Osteocyte (in vitro differentiated cells): ENCODE measurements at regions not wholly inside any gene's neighbourhood (a gene's known extent, or its start where the extent isn't known, plus 50 kb on each side); places are given as distances from the start of the nearest gene placed in this dataset.

Source experiments
- DNase-seq: peaks from one replicate; pipeline ENCODE4 v3.0.0; 2021; ENCODE audit warnings: mixed read lengths; ENCODE audit not compliant: unreplicated experiment; ENCODE audit errors: extremely low spot score
- H3K27ac Mint-ChIP-seq: one replicate; pipeline ENCODE4 v1.8.0; 2021; ENCODE audit warnings: mild to moderate bottlenecking, mixed read lengths; ENCODE audit not compliant: unreplicated experiment
- H3K27me3 Mint-ChIP-seq: one replicate; pipeline ENCODE4 v1.8.0; 2021; ENCODE audit warnings: mixed read lengths; ENCODE audit not compliant: unreplicated experiment
- H3K36me3 Mint-ChIP-seq: one replicate; pipeline ENCODE4 v1.8.0; 2021; ENCODE audit warnings: mixed read lengths; ENCODE audit not compliant: unreplicated experiment
- H3K4me1 Mint-ChIP-seq: one replicate; pipeline ENCODE4 v1.8.0; 2021; ENCODE audit warnings: mixed read lengths; ENCODE audit not compliant: unreplicated experiment
- H3K4me3 Mint-ChIP-seq: one replicate; pipeline ENCODE4 v1.8.0; 2021; ENCODE audit warnings: mild to moderate bottlenecking, moderate library complexity, mixed read lengths; ENCODE audit not compliant: unreplicated experiment
- H3K9me3 Mint-ChIP-seq: one replicate; pipeline ENCODE4 v1.8.0; 2021; ENCODE audit warnings: mixed read lengths; ENCODE audit not compliant: unreplicated experiment
- CTCF ChIP-seq: fragments of 200-600 bp; sonication (generic); IDR thresholded peaks from 2 replicates; pipeline ENCODE4 v1.5.0; 2021; ENCODE audit warnings: antibody characterized with exemption, mild to moderate bottlenecking, moderate library complexity

GRCh38 chr4:126995235-126995634 is 637.5 kb upstream of the INTU start:
- peaks cover 18% of the 10 kb centered on the region for H3K4me1 Mint-ChIP-seq
- no peak for TF ChIP-seq CTCF
- H3K27ac Mint-ChIP-seq = no peak overlapping the region
- peaks cover 16% of the 10 kb centered on the region for H3K9me3 Mint-ChIP-seq
- peaks cover 2% of the 10 kb centered on the region for H3K36me3 Mint-ChIP-seq
- DNase-seq = no peak
- no peak overlapping the region for H3K4me3 Mint-ChIP-seq
- H3K27me3 Mint-ChIP-seq = no peaks in the 10 kb centered on the region

DNA sequence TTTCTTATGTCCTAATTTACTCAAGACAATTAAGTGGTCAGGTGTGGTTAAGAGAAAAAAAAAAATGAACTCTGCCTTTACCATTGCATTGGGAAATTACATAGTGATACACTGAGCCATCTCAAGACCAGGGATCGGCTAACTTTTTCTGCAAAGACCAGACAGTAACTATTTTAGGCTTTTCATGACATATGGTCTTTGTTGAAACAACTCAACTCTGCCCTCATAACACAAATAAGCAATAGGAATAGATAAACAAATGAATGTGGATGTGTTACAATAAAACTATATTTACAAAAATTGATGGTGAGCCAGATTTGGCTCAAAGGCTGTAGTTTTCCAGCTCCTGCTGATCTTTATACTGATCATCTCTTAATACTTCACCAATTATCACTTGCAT is 632.6 kb upstream of the INTU start:
- Mint-ChIP-seq H3K27ac (no peak overlapping the region), H3K27me3 (no peaks in the 10 kb centered on the region), H3K4me3 (no peak overlapping the region), H3K4me1 (peaks cover 21% of the 10 kb centered on the region), H3K9me3 (peaks cover 3% of the 10 kb centered on the region), H3K36me3 (peaks cover 5% of the 10 kb centered on the region)
- TF ChIP-seq CTCF = no peak
- no peak for DNase-seq

- H3K36me3 Mint-ChIP-seq = peaks cover 8% of the 10 kb centered on the region
- no peak for TF ChIP-seq CTCF
- no peaks in the 10 kb centered on the region for H3K27me3 Mint-ChIP-seq
- H3K4me3 Mint-ChIP-seq = no peak overlapping the region
- DNase-seq = no peak
- H3K9me3 Mint-ChIP-seq = peaks cover 3% of the 10 kb centered on the region
- no peak overlapping the region for H3K27ac Mint-ChIP-seq
- peaks cover 20% of the 10 kb centered on the region for H3K4me1 Mint-ChIP-seq
These were observed 631.9 kb upstream of the INTU start for GRCh38 chr4:127000846-127001245.

- no peak for TF ChIP-seq CTCF
- no peak for DNase-seq
- H3K4me1 Mint-ChIP-seq = peaks cover 21% of the 10 kb centered on the region
- no peak overlapping the region for H3K27ac Mint-ChIP-seq
- H3K27me3 Mint-ChIP-seq = no peaks in the 10 kb centered on the region
- H3K4me3 Mint-ChIP-seq = no peak overlapping the region
- peaks cover 3% of the 10 kb centered on the region for H3K9me3 Mint-ChIP-seq
- peaks cover 8% of the 10 kb centered on the region for H3K36me3 Mint-ChIP-seq
These were observed 630.8 kb upstream of the INTU start for GRCh38 chr4:127001933-127002332.

DNA sequence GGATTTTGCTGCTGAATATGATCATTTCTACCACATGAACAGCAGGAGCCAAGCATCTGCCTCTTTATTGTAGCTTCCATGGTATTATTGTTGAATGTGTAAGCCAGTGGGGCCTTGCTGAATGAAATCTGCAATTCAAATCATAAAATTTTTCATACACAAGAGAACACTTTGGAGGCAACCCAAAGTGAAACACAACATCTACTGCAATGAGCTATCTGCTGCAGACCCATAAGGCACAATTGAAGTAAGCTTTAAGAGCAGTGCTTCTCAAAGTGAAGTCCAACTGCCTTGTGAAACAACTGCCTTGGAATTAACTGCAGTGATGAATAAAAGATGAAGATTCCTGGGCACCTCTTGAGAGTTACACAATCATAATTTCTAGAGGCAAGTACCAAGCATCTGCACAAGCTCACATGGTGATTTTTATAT is 626.3 kb upstream of the INTU start:
- no peak overlapping the region for H3K4me3 Mint-ChIP-seq
- no peak overlapping the region for H3K27ac Mint-ChIP-seq
- no peak for TF ChIP-seq CTCF
- peaks cover 6% of the 10 kb centered on the region for H3K36me3 Mint-ChIP-seq
- H3K9me3 Mint-ChIP-seq = peaks cover 9% of the 10 kb centered on the region
- H3K27me3 Mint-ChIP-seq = no peaks in the 10 kb centered on the region
- no peak for DNase-seq
- peaks cover 18% of the 10 kb centered on the region for H3K4me1 Mint-ChIP-seq
